Trophoblast cell (in vitro differentiated cells and primary cell): ENCODE measurements at regions not wholly inside any gene's neighbourhood (a gene's known extent, or its start where the extent isn't known, plus 50 kb on each side); places are given as distances from the start of the nearest gene placed in this dataset.

Source experiments
- DNase-seq, 2 donors: peaks; one replicate each; pipeline ENCODE4 v3.0.0-alpha.2; 2016
- H2AFZ ChIP-seq: 2 replicates; pipeline ENCODE4 v1.6.1; 2013; ENCODE audit warnings: low read length, moderate library complexity, mild to moderate bottlenecking; ENCODE audit not compliant: insufficient read depth, poor library complexity
- H2AK5ac ChIP-seq: 2 replicates; pipeline ENCODE4 v1.6.1; 2013; ENCODE audit warnings: mild to moderate bottlenecking, low read length
- H2BK120ac ChIP-seq: 2 replicates; pipeline ENCODE4 v1.6.1; 2013; ENCODE audit warnings: low read length, mild to moderate bottlenecking, moderate library complexity; ENCODE audit not compliant: insufficient read depth, poor library complexity
- H2BK12ac ChIP-seq: 2 replicates; pipeline ENCODE4 v1.6.1; 2013; ENCODE audit warnings: mild to moderate bottlenecking, low read length, moderate library complexity
- H2BK5ac ChIP-seq: 2 replicates; pipeline ENCODE4 v1.6.1; 2013; ENCODE audit warnings: low read length, low read depth, moderate library complexity, mild to moderate bottlenecking; ENCODE audit not compliant: poor library complexity
- H3K14ac ChIP-seq: 2 replicates; pipeline ENCODE4 v1.6.1; 2013; ENCODE audit warnings: mild to moderate bottlenecking, low read length
- H3K18ac ChIP-seq: 2 replicates; pipeline ENCODE4 v1.6.1; 2013; ENCODE audit warnings: mild to moderate bottlenecking, low read length
- H3K23ac ChIP-seq: 2 replicates; pipeline ENCODE4 v1.6.1; 2013; ENCODE audit warnings: low read length
- H3K27ac ChIP-seq: 2 replicates; pipeline ENCODE4 v1.5.1; 2013; ENCODE audit warnings: low read depth, mild to moderate bottlenecking, inconsistent platforms, low read length, moderate library complexity
- H3K27me3 ChIP-seq: 2 replicates; pipeline ENCODE4 v1.6.1; 2013; ENCODE audit warnings: inconsistent platforms, mild to moderate bottlenecking, low read length, moderate library complexity; ENCODE audit not compliant: insufficient read depth
- H3K36me3 ChIP-seq, 2 experiments: 1 replicate in 1 of 2; 2 replicates in 1 of 2; pipeline ENCODE4 v1.6.1; 2013; ENCODE audit warnings: low read length in 2 of 2, mild to moderate bottlenecking in 2 of 2, moderate library complexity in 1 of 2; ENCODE audit not compliant: insufficient read depth in 2 of 2, control insufficient read depth in 1 of 2
- H3K4ac ChIP-seq: 2 replicates; pipeline ENCODE4 v1.6.1; 2013; ENCODE audit warnings: low read depth, mild to moderate bottlenecking, low read length, moderate library complexity
- H3K4me1 ChIP-seq, 2 experiments: 1 replicate in 1 of 2; 2 replicates in 1 of 2; pipeline ENCODE4 v1.6.1; 2013; ENCODE audit warnings: low read length in 2 of 2, mild to moderate bottlenecking in 2 of 2, moderate library complexity in 1 of 2; ENCODE audit not compliant: insufficient read depth in 2 of 2, control insufficient read depth in 1 of 2
- H3K4me2 ChIP-seq: 2 replicates; pipeline ENCODE4 v1.6.1; 2013; ENCODE audit warnings: inconsistent platforms, mild to moderate bottlenecking, low read length, moderate library complexity
- H3K4me3 ChIP-seq: 2 replicates; pipeline ENCODE4 v1.5.1; 2013; ENCODE audit warnings: mild to moderate bottlenecking, low read depth, low read length, inconsistent platforms
- H3K79me1 ChIP-seq: one replicate; pipeline ENCODE4 v1.6.1; 2013; ENCODE audit warnings: low read length
- H3K79me2 ChIP-seq: 2 replicates; pipeline ENCODE4 v1.6.1; 2013; ENCODE audit warnings: low read length, mild to moderate bottlenecking; ENCODE audit not compliant: control insufficient read depth, insufficient read depth, poor library complexity
- H3K9ac ChIP-seq: 2 replicates; pipeline ENCODE4 v1.6.1; 2013; ENCODE audit warnings: mild to moderate bottlenecking, low read length
- H3K9me3 ChIP-seq: 2 replicates; pipeline ENCODE4 v1.6.1; 2013; ENCODE audit warnings: low read depth, mild to moderate bottlenecking, control low read depth, inconsistent platforms, low read length; ENCODE audit not compliant: insufficient read depth
- H4K12ac ChIP-seq: 2 replicates; pipeline ENCODE4 v1.6.1; 2013; ENCODE audit warnings: low read depth, mild to moderate bottlenecking, low read length, moderate library complexity
- H4K8ac ChIP-seq: 2 replicates; pipeline ENCODE4 v1.6.1; 2013; ENCODE audit warnings: low read depth, mild to moderate bottlenecking, low read length, moderate library complexity
- H4K91ac ChIP-seq: one replicate; pipeline ENCODE4 v1.6.1; 2013; ENCODE audit warnings: low read depth, mild to moderate bottlenecking, low read length, moderate library complexity
- WGBS: extraction: QIAGEN DNeasy Blood & Tissue Kit; methylation state at CpG from one replicate; pipeline ENCODE4 v1.1.7; 2013; ENCODE audit warnings: missing lambda C conversion rate; ENCODE audit not compliant: insufficient read length, insufficient coverage; ENCODE audit errors: extremely low coverage; 5-methylcytosine and 5-hydroxymethylcytosine counted together

GRCh38 chr18:38023871-38024270 lies 458.3 kb upstream of the CELF4 start:
- H3K4ac ChIP-seq, result no peak overlapping the region
- peaks cover 2 to 8% of the 10 kb centered on the region in 2 experiments for H3K4me1 ChIP-seq
- H3K9ac ChIP-seq, result no peak overlapping the region
- no peak overlapping the region for H4K8ac ChIP-seq
- H2AFZ ChIP-seq, result no peak overlapping the region
- no peak overlapping the region for H3K4me3 ChIP-seq
- no peak for DNase-seq
- no peaks in the 10 kb centered on the region for H3K79me2 ChIP-seq
- H3K18ac ChIP-seq, result no peak overlapping the region
- no peak overlapping the region for H2AK5ac ChIP-seq
- no peak overlapping the region for H2BK12ac ChIP-seq
- H2BK5ac ChIP-seq, result no peak overlapping the region
- no peak overlapping the region for H2BK120ac ChIP-seq
- H3K27ac ChIP-seq, result no peak overlapping the region
- H4K91ac ChIP-seq, result no peak overlapping the region
- peaks cover 2% of the 10 kb centered on the region for H3K79me1 ChIP-seq
- H3K36me3 ChIP-seq, result no peaks in the 10 kb centered on the region
- no CpG with 5 or more reads among the region's 2 CpGs for WGBS
- no peak overlapping the region for H3K4me2 ChIP-seq
- H4K12ac ChIP-seq, result no peak overlapping the region
- H3K23ac ChIP-seq, result no peak overlapping the region
- H3K14ac ChIP-seq, result no peak overlapping the region
- H3K9me3 ChIP-seq, result no peaks in the 10 kb centered on the region
- H3K27me3 ChIP-seq, result no peaks in the 10 kb centered on the region

- no peak for DNase-seq
- Histone ChIP-seq H2AFZ (no peak overlapping the region), H2BK5ac (no peak overlapping the region), H4K12ac (no peak overlapping the region), H3K27me3 (no peaks in the 10 kb centered on the region), H3K18ac (no peak overlapping the region), H3K79me2 (no peaks in the 10 kb centered on the region), H3K4me3 (no peak overlapping the region), H3K9ac (no peak overlapping the region), H3K36me3 (no peaks in the 10 kb centered on the region), H4K91ac (no peak overlapping the region), H3K4me1 (peaks cover 2 to 8% of the 10 kb centered on the region in 2 experiments), H3K4ac (no peak overlapping the region), H3K23ac (no peak overlapping the region), H2BK120ac (no peak overlapping the region), H3K27ac (no peak overlapping the region), H2AK5ac (no peak overlapping the region), H3K9me3 (no peaks in the 10 kb centered on the region), H3K4me2 (no peak overlapping the region), H3K14ac (no peak overlapping the region), H2BK12ac (no peak overlapping the region), H4K8ac (no peak overlapping the region), H3K79me1 (peaks cover 2% of the 10 kb centered on the region)
- no CpG with 5 or more reads among the region's 4 CpGs for WGBS
These were observed 456.6 kb upstream of the CELF4 start for GRCh38 chr18:38022234-38022633.

GRCh38 chr18:38019292-38019691 lies 453.7 kb upstream of the CELF4 start:
- Histone ChIP-seq H3K23ac (no peak overlapping the region), H2AFZ (no peak overlapping the region), H2BK5ac (no peak overlapping the region), H3K79me1 (no peaks in the 10 kb centered on the region), H3K79me2 (no peaks in the 10 kb centered on the region), H3K36me3 (no peaks in the 10 kb centered on the region), H3K4me2 (no peak overlapping the region), H3K18ac (no peak overlapping the region), H2BK12ac (no peak overlapping the region), H4K8ac (no peak overlapping the region), H3K9ac (no peak overlapping the region), H2BK120ac (no peak overlapping the region), H4K12ac (no peak overlapping the region), H3K4me1 (peaks cover 0 to 4% of the 10 kb centered on the region in 2 experiments), H3K14ac (no peak overlapping the region), H3K4ac (no peak overlapping the region), H3K9me3 (no peaks in the 10 kb centered on the region), H3K4me3 (no peak overlapping the region), H4K91ac (no peak overlapping the region), H2AK5ac (no peak overlapping the region), H3K27ac (no peak overlapping the region), H3K27me3 (no peaks in the 10 kb centered on the region)
- WGBS, result no CpG with 5 or more reads among the region's 2 CpGs
- DNase-seq, result no peak

GRCh38 chr18:38010971-38011857 lies 445.6 kb upstream of the CELF4 start:
- H3K4me2 ChIP-seq, result no peak overlapping the region
- H3K9me3 ChIP-seq, result no peaks in the 10 kb centered on the region
- H2AFZ ChIP-seq, result no peak overlapping the region
- no CpG with 5 or more reads among the region's 4 CpGs for WGBS
- H3K36me3 ChIP-seq, result no peaks in the 10 kb centered on the region
- H3K4ac ChIP-seq, result no peak overlapping the region
- no peak overlapping the region for H2AK5ac ChIP-seq
- no peak for DNase-seq
- no peaks in the 10 kb centered on the region for H3K27me3 ChIP-seq
- H3K18ac ChIP-seq, result no peak overlapping the region
- H3K14ac ChIP-seq, result no peak overlapping the region
- H3K79me2 ChIP-seq, result no peaks in the 10 kb centered on the region
- H3K9ac ChIP-seq, result no peak overlapping the region
- no peak overlapping the region for H3K4me3 ChIP-seq
- no peak overlapping the region for H4K12ac ChIP-seq
- H4K8ac ChIP-seq, result no peak overlapping the region
- H2BK12ac ChIP-seq, result no peak overlapping the region
- no peak overlapping the region for H2BK5ac ChIP-seq
- no peak overlapping the region for H2BK120ac ChIP-seq
- peaks cover 0 to 4% of the 10 kb centered on the region in 2 experiments for H3K4me1 ChIP-seq
- H3K79me1 ChIP-seq, result no peaks in the 10 kb centered on the region
- no peak overlapping the region for H3K27ac ChIP-seq
- no peak overlapping the region for H4K91ac ChIP-seq
- H3K23ac ChIP-seq, result no peak overlapping the region
